Subcutaneous abdominal adipose tissue (tissue), 5 donors: ENCODE measurements at regions not wholly inside any gene's neighbourhood (a gene's known extent, or its start where the extent isn't known, plus 50 kb on each side); places are given as distances from the start of the nearest gene placed in this dataset.

Experiments
- H3K27ac ChIP-seq: one replicate; pipeline ENCODE4 v1.7.0; 2013; ENCODE audit warnings: low read depth, mild to moderate bottlenecking, inconsistent platforms, low read length, moderate library complexity
- H3K27me3 ChIP-seq, 5 donors: one replicate each; pipeline ENCODE4 v1.7.0; 2013; ENCODE audit warnings: low read length in 5 of 5, inconsistent platforms in 1 of 5; ENCODE audit not compliant: control insufficient read depth in 5 of 5, insufficient read depth in 4 of 5
- H3K36me3 ChIP-seq, 5 donors: one replicate each; pipeline ENCODE4 v1.7.0; 2013; ENCODE audit warnings: low read length in 5 of 5; ENCODE audit not compliant: control insufficient read depth in 5 of 5, insufficient read depth in 5 of 5
- H3K4me1 ChIP-seq, 5 donors: one replicate each; pipeline ENCODE4 v1.7.0; 2013; ENCODE audit warnings: low read length in 5 of 5, mild to moderate bottlenecking in 3 of 5, moderate library complexity in 1 of 5; ENCODE audit not compliant: control insufficient read depth in 5 of 5, insufficient read depth in 5 of 5
- H3K4me3 ChIP-seq, 5 donors: one replicate each; pipeline ENCODE4 v1.7.0; 2013; ENCODE audit warnings: low read length in 5 of 5, low read depth in 1 of 5
- H3K9ac ChIP-seq, 5 donors: one replicate each; pipeline ENCODE4 v1.7.0; 2013; ENCODE audit warnings: low read length in 5 of 5, mild to moderate bottlenecking in 4 of 5, moderate library complexity in 3 of 5
- H3K9me3 ChIP-seq, 5 donors: one replicate each; pipeline ENCODE4 v1.7.0; 2013; ENCODE audit warnings: low read length in 5 of 5; ENCODE audit not compliant: control insufficient read depth in 5 of 5
- donor health status: healthy.
- donor health status: healthy.
- donor health status: healthy.
- donor health status: healthy.
- donor health status: healthy.

DNA sequence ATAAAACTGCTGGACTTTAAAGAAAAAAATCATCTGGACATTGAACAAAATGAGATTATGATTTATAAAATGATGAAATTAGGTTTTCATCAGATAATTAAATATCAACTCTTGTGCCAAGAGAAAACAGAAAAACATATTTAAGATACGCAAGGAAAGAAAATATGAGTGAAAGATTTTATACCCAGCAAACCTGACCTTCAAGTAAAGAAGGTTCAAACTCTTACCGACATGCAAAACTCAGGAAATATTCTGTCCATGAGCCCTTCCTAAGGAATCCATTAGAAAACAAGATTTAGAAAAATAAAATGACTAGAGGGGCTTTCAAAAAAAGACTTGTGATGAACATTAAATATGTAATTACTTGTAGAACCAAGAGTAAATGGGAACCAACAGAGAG lies 257.2 kb upstream of the ARID1B start:
- Histone ChIP-seq H3K9me3 (peaks cover 0 to 8% (median 4%) of the 10 kb centered on the region in 5 donors), H3K9ac (no peak overlapping the region), H3K27me3 (no peaks in the 10 kb centered on the region), H3K4me3 (no peak overlapping the region), H3K36me3 (no peaks in the 10 kb centered on the region), H3K4me1 (no peaks in the 10 kb centered on the region), H3K27ac (no peak overlapping the region)

DNA sequence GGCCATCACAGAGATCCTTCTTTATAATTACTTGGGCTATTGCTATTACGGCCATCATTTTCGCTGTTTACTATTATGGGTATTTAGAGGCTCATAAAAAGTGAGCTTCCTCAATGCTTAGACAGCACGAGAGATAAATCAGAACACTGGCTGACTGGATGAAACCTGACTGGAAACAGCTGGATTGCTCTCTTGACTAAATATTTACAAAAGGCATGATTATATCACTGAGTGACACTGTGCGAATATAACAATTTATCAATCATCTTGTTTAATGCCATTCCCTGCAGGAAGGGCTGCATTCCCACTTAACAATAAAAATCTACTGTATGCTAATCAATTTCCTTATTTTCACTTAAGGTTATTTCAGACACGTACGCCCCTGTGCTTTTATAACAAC lies 260.1 kb upstream of the ARID1B start:
- Histone ChIP-seq H3K4me3 (no peak overlapping the region), H3K27me3 (no peaks in the 10 kb centered on the region), H3K27ac (no peak overlapping the region), H3K36me3 (no peaks in the 10 kb centered on the region), H3K9ac (no peak overlapping the region), H3K4me1 (no peaks in the 10 kb centered on the region), H3K9me3 (peaks cover 0 to 8% (median 4%) of the 10 kb centered on the region in 5 donors)

DNA sequence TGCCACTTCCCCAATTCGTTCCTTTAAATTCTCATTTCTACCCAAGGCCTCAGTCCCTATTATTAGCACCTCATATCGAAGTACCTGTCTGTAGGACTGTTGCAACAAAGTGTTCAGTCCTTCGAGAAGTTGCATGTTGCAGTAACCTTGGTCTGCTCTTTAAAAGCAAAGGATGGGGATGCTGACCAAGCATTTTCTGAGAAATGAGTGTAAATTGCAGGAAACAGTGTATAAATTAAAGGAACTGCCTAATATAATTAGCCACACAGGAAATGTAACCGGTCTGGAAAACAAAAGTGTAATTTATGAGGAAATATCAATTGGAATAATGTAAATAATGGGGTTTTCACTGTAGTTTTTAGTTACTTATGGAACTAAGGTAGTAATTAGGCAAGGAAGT lies 261.9 kb upstream of the ARID1B start:
- no peak overlapping the region for H3K4me3 ChIP-seq
- no peak overlapping the region for H3K27ac ChIP-seq
- H3K36me3 ChIP-seq, result no peaks in the 10 kb centered on the region
- H3K4me1 ChIP-seq, result no peaks in the 10 kb centered on the region
- peaks cover 0 to 7% (median 4%) of the 10 kb centered on the region in 5 donors for H3K9me3 ChIP-seq
- no peak overlapping the region for H3K9ac ChIP-seq
- no peaks in the 10 kb centered on the region for H3K27me3 ChIP-seq

DNA sequence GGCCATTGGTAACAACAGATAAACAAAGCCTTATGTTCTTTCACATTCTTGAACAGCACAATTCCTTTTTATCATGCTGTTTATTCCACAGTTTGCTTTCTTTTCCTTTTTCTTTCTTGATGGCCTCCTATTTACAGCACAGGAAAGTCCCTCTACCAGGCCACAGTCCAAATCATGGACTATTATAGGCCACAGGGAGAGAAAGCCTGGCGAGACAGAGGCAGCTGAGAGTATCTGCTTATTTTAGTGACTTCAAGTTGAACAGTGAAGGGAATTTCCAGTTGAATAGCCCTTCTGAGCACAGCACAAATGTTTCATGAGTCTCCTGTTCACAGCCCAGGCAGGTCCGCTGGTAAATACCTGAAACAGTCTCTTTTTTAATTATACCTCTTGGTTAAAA lies 263.7 kb upstream of the ARID1B start:
- Histone ChIP-seq H3K27ac (no peak overlapping the region), H3K27me3 (no peaks in the 10 kb centered on the region), H3K4me1 (no peaks in the 10 kb centered on the region), H3K9me3 (peaks cover 0 to 1% (median 0%) of the 10 kb centered on the region in 5 donors), H3K36me3 (no peaks in the 10 kb centered on the region), H3K4me3 (no peak overlapping the region), H3K9ac (no peak overlapping the region)

GRCh38 chr6:156511570-156511969 lies 265.6 kb upstream of the ARID1B start:
- no peaks in the 10 kb centered on the region for H3K4me1 ChIP-seq
- H3K9me3 ChIP-seq, result no peaks in the 10 kb centered on the region
- peaks cover 0 to 5% (median 0%) of the 10 kb centered on the region in 5 donors for H3K27me3 ChIP-seq
- no peak overlapping the region for H3K9ac ChIP-seq
- no peaks in the 10 kb centered on the region for H3K36me3 ChIP-seq
- no peak overlapping the region for H3K27ac ChIP-seq
- no peak overlapping the region for H3K4me3 ChIP-seq

GRCh38 chr6:156511051-156511450 lies 266.1 kb upstream of the ARID1B start:
- Histone ChIP-seq H3K27me3 (peaks cover 0 to 5% (median 0%) of the 10 kb centered on the region in 5 donors), H3K36me3 (no peaks in the 10 kb centered on the region), H3K4me3 (no peak overlapping the region), H3K9me3 (no peaks in the 10 kb centered on the region), H3K9ac (no peak overlapping the region), H3K4me1 (no peaks in the 10 kb centered on the region), H3K27ac (no peak overlapping the region)

DNA sequence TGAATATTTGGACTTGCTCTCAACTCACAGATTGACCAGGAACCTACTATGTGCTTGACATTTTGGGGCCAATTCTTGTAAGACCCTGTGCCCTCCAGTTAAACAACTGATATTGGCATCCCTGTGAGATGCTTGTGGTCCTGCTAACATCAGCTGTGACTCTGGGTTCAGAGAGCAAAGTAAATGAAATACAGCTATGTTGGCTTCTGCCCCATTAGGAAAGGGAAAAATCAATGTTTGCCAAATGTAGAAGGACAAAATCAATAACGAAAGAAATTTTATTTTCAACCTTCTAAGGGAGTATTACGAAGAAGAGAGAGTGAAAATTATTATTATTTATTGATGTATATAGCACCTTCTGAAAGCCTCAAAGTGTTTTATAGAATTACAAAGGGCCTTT lies 266.9 kb upstream of the ARID1B start:
- Histone ChIP-seq H3K9me3 (no peaks in the 10 kb centered on the region), H3K27ac (no peak overlapping the region), H3K9ac (no peak overlapping the region), H3K4me1 (no peaks in the 10 kb centered on the region), H3K4me3 (no peak overlapping the region), H3K27me3 (peaks cover 0 to 5% (median 0%) of the 10 kb centered on the region in 5 donors), H3K36me3 (no peaks in the 10 kb centered on the region)

DNA sequence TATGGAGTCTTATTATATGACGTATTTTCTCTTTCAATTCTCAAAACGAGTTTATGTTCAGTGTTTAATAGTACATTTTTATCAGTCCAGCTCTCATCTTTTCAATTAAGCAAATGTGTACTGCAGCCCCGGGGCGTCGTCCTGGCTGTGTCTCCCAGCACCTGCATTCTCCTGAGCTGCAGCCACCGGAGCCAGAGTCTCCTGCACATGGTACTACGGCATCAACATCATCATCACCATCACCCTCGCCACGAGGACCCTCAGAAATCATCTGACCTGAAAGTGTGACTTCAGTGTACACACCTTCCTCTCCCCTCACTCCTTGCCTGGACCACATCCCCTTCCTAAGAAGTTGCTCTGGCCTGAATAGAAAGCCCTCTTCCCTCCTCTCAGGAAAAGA lies 267.7 kb upstream of the ARID1B start:
- Histone ChIP-seq H3K27ac (no peak overlapping the region), H3K27me3 (peaks cover 0 to 5% (median 0%) of the 10 kb centered on the region in 5 donors), H3K4me3 (no peak overlapping the region), H3K9me3 (no peaks in the 10 kb centered on the region), H3K9ac (no peak overlapping the region), H3K4me1 (no peaks in the 10 kb centered on the region), H3K36me3 (no peaks in the 10 kb centered on the region)

- H3K27me3 ChIP-seq, result peaks cover 0 to 5% (median 0%) of the 10 kb centered on the region in 5 donors
- H3K27ac ChIP-seq, result no peak overlapping the region
- H3K9ac ChIP-seq, result no peak overlapping the region
- H3K36me3 ChIP-seq, result no peaks in the 10 kb centered on the region
- no peak overlapping the region for H3K4me3 ChIP-seq
- no peaks in the 10 kb centered on the region for H3K4me1 ChIP-seq
- H3K9me3 ChIP-seq, result no peaks in the 10 kb centered on the region
These were observed 268.3 kb upstream of the ARID1B start for GRCh38 chr6:156508923-156509322.

DNA sequence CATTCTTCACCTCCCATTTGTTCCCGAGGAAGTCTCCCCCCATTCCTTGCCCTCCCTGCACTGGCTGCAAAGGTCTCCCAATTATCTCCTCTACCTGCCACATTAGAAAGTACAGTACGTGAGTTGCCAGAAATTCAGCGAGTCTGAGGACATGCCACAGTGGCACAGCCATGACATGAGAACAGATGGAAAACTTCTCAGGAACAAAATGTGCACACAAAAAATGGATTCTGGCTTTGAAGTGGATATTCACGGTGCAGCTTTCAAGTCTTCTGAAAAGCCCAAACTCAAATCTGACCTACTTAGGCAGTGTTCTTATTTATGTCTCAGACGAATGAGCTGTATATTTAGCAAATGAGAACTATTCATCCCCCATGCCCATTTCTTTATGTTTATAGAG lies 269.1 kb upstream of the ARID1B start:
- no peaks in the 10 kb centered on the region for H3K4me1 ChIP-seq
- H3K4me3 ChIP-seq, result no peak overlapping the region

DNA sequence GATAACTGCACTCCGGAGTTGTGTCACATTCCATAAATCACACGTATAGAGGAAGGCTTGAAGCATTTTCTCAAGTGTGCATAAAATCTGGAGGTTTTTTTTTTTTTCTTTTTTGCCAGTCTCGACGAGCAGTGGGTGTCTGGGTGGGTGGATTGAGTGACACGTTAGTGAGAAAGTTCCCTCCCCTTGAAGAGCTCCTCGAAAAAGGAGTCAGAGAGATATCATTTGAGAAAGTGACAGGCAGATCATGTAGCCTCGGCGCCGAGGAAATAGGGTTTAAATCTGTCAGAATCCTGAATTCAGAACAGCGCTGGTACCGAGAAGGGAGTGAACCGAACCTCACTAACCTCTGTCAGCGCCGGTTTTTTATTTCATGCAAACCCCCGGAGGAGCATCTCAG lies 269.5 kb upstream of the ARID1B start:
- no peaks in the 10 kb centered on the region for H3K36me3 ChIP-seq
- no peak overlapping the region for H3K27ac ChIP-seq
- peaks cover 0 to 5% (median 0%) of the 10 kb centered on the region in 5 donors for H3K27me3 ChIP-seq
- H3K4me3 ChIP-seq, result no peak overlapping the region
- H3K9ac ChIP-seq, result no peak overlapping the region
- H3K4me1 ChIP-seq, result no peaks in the 10 kb centered on the region
- H3K9me3 ChIP-seq, result no peaks in the 10 kb centered on the region

More for the DNA sequence above, 269.1 kb upstream of the ARID1B start:
- Histone ChIP-seq H3K27me3 (peaks cover 0 to 5% (median 0%) of the 10 kb centered on the region in 5 donors), H3K9me3 (no peaks in the 10 kb centered on the region), H3K36me3 (no peaks in the 10 kb centered on the region), H3K27ac (no peak overlapping the region), H3K9ac (no peak overlapping the region)
